ENCODE measurements at regions not wholly inside any gene's neighbourhood (a gene's known extent, or its start where the extent isn't known, plus 50 kb on each side); places are given as distances from the start of the nearest gene placed in this dataset.
A peak's percentile ranks its signal among the peaks of the same experiment; 100 is the strongest.

GRCh38 chr2:134774786-134775641 is 56.2 kb upstream of the TMEM163 start (continued):
- TF ChIP-seq U2AF1 (optimal IDR thresholded peaks at IDR 0.05; ENCODE audit: low read depth, low read length) = no peak
- no peak for TF ChIP-seq SMARCB1 (IDR thresholded peaks at IDR 0.05; ENCODE audit: insufficient read length, low read depth)
- no peak for TF ChIP-seq POLR3G (IDR thresholded peaks at IDR 0.05; ENCODE audit: extremely low read depth, insufficient read length, insufficient replicate concordance)
- TF ChIP-seq ETV5 (CRISPR knock-in tag; IDR thresholded peaks at IDR 0.05; ENCODE audit: low read depth) = no peak
- TF ChIP-seq HMG20B (CRISPR knock-in tag; IDR thresholded peaks at IDR 0.05) = no peak
- no peak for TF ChIP-seq KHSRP (IDR thresholded peaks at IDR 0.05)
- no peak for TF ChIP-seq ZNF408 (CRISPR knock-in tag; IDR thresholded peaks at IDR 0.05; ENCODE audit: low read depth)
- TF ChIP-seq POLR2B (IDR thresholded peaks at IDR 0.05; ENCODE audit: low read depth, partially characterized antibody) = no peak
- no peak for TF ChIP-seq RFX1 (IDR thresholded peaks at IDR 0.05)
- TF ChIP-seq FOXO4 (CRISPR knock-in tag; IDR thresholded peaks at IDR 0.05) = no peak
- 0 out of 2 replicates have a peak, but pooled peaks have one; percentile 14 for TF ChIP-seq FOXJ2 (tag; IDR thresholded peaks at IDR 0.05)
- TF ChIP-seq ZBTB12 (CRISPR knock-in tag; IDR thresholded peaks at IDR 0.05) = 0 out of 2 replicates have a peak, but pooled peaks have one; percentile 25
- TF ChIP-seq FOXM1 (IDR thresholded peaks at IDR 0.05; ENCODE audit: low read depth) = no peak
- TF ChIP-seq FOXM1 (CRISPR knock-in tag; IDR thresholded peaks at IDR 0.05; ENCODE audit: low read depth) = no peak
- no peak for TF ChIP-seq XRCC4 (IDR thresholded peaks at IDR 0.05; ENCODE audit: extremely low read depth, insufficient read depth, insufficient read length)
- 0 out of 2 replicates have a peak, but pooled peaks have one; percentile 60 for TF ChIP-seq TEAD4 (IDR thresholded peaks at IDR 0.05; ENCODE audit: low read length)
- no peak for TF ChIP-seq TEAD4 (CRISPR knock-in tag; IDR thresholded peaks at IDR 0.05; ENCODE audit: borderline replicate concordance)
- TF ChIP-seq HDAC2 (IDR thresholded peaks at IDR 0.05) = no peak
- TF ChIP-seq SOX6 (IDR thresholded peaks at IDR 0.05) = peak; percentile 29; the same call in 1 of the 2 replicates
- TF ChIP-seq PML (IDR thresholded peaks at IDR 0.05; ENCODE audit: low read length) = peak; percentile 39; the same call in 1 of the 2 replicates
- TF ChIP-seq CTBP1 (IDR thresholded peaks at IDR 0.05; ENCODE audit: borderline replicate concordance) = peak; percentile 17; the same call in 1 of the 2 replicates
- TF ChIP-seq NKRF (IDR thresholded peaks at IDR 0.05; ENCODE audit: borderline replicate concordance) = no peak
- TF ChIP-seq ZNF197 (CRISPR knock-in tag; IDR thresholded peaks at IDR 0.05; ENCODE audit: low read depth) = no peak
- no peak for TF ChIP-seq KDM4B (IDR thresholded peaks at IDR 0.05; ENCODE audit: borderline replicate concordance in 2 of 2, low read depth in 1 of 2)
